ENCODE measurements at regions not wholly inside any gene's neighbourhood (a gene's known extent, or its start where the extent isn't known, plus 50 kb on each side); places are given as distances from the start of the nearest gene placed in this dataset.

GRCh38 chr16:59146140-59146539 lies 412.0 kb upstream of the GOT2 start:
- Histone ChIP-seq H3K9me3 (ENCODE audit: control insufficient read depth, low read length) (no peaks in the 10 kb centered on the region), H3K4me3 (ENCODE audit: insufficient read depth, low read depth, low read length) (no peak overlapping the region), H3K27me3 (ENCODE audit: control insufficient read depth, insufficient read depth, low read length, poor library complexity, severe bottlenecking) (no peaks in the 10 kb centered on the region), H3K36me3 (ENCODE audit: control insufficient read depth, insufficient read depth, low read length) (no peaks in the 10 kb centered on the region), H3K4me1 (ENCODE audit: control insufficient read depth, insufficient read depth, low read length) (no peaks in the 10 kb centered on the region), H3K27ac (ENCODE audit: insufficient read depth, low read depth, low read length, poor library complexity, severe bottlenecking) (no peak overlapping the region)
- WGBS, 2 experiments: 94 to 98% methylated on average over 3 of the region's 3 CpGs

DNA sequence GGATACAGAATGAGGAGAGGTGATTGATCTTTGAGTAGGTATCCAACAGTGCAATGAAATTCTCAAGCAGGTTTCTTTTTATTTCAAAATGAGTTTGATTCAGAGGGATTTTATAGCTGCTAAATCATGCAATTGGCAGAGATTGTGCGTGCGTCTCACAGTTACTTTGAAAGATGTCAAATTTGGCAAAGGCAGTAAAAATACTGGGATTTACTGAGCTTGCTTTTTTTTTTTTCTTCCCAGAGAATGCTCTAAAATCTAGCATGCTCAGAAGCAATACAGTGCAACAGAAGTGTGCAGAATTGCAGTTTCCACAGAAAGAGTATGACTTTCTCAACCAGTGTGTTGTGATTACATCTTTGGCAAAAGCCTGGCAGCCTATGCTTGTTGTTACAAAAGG lies 410.7 kb upstream of the GOT2 start:
- Histone ChIP-seq H3K4me3 (ENCODE audit: insufficient read depth, low read depth, low read length) (no peak overlapping the region), H3K4me1 (ENCODE audit: control insufficient read depth, insufficient read depth, low read length) (no peaks in the 10 kb centered on the region), H3K27me3 (ENCODE audit: control insufficient read depth, insufficient read depth, low read length, poor library complexity, severe bottlenecking) (no peaks in the 10 kb centered on the region), H3K36me3 (ENCODE audit: control insufficient read depth, insufficient read depth, low read length) (no peaks in the 10 kb centered on the region), H3K27ac (ENCODE audit: insufficient read depth, low read depth, low read length, poor library complexity, severe bottlenecking) (no peak overlapping the region), H3K9me3 (ENCODE audit: control insufficient read depth, low read length) (no peaks in the 10 kb centered on the region)
- WGBS, 2 experiments: 92 to 99% methylated on average over 2 of the region's 2 CpGs

- no peaks in the 10 kb centered on the region for H3K27me3 ChIP-seq (ENCODE audit: control insufficient read depth, insufficient read depth, low read length, poor library complexity, severe bottlenecking)
- no peak overlapping the region for H3K27ac ChIP-seq (ENCODE audit: insufficient read depth, low read depth, low read length, poor library complexity, severe bottlenecking)
- no peaks in the 10 kb centered on the region for H3K4me1 ChIP-seq (ENCODE audit: control insufficient read depth, insufficient read depth, low read length)
- no peak overlapping the region for H3K4me3 ChIP-seq (ENCODE audit: insufficient read depth, low read depth, low read length)
- no peaks in the 10 kb centered on the region for H3K36me3 ChIP-seq (ENCODE audit: control insufficient read depth, insufficient read depth, low read length)
- H3K9me3 ChIP-seq (ENCODE audit: control insufficient read depth, low read length): no peaks in the 10 kb centered on the region
- WGBS, 2 experiments: 69 to 79% methylated on average over 1 of the region's 1 CpG
These were observed 410.2 kb upstream of the GOT2 start for GRCh38 chr16:59144326-59144725.

GRCh38 chr16:59126486-59126885 lies 392.4 kb upstream of the GOT2 start:
- Histone ChIP-seq H3K4me3 (ENCODE audit: insufficient read depth, low read depth, low read length) (no peak overlapping the region), H3K27ac (ENCODE audit: insufficient read depth, low read depth, low read length, poor library complexity, severe bottlenecking) (no peak overlapping the region), H3K4me1 (ENCODE audit: control insufficient read depth, insufficient read depth, low read length) (no peaks in the 10 kb centered on the region), H3K9me3 (ENCODE audit: control insufficient read depth, low read length) (no peaks in the 10 kb centered on the region), H3K36me3 (ENCODE audit: control insufficient read depth, insufficient read depth, low read length) (no peaks in the 10 kb centered on the region), H3K27me3 (ENCODE audit: control insufficient read depth, insufficient read depth, low read length, poor library complexity, severe bottlenecking) (no peaks in the 10 kb centered on the region)
- WGBS, 2 experiments: 90 to 100% methylated on average over 1 of the region's 1 CpG

DNA sequence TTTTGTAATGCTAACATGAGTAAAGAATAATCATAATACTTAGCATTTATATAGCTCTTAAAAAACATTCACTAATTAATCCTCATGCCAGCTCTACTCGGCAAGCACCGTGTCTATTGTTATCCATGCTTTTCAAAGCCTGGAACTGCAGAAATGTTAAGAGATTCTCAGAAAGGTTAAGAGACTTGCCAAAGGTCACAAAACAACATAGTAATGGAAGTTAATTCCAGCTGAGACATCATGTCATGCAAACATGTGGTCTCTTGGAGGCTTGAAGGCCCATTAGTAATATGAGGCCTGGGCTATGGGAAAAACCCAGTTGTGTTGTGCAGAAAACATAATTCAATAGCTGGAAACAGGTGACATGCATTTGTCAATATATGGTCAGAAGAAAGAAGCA lies 389.9 kb upstream of the GOT2 start:
- no peaks in the 10 kb centered on the region for H3K27me3 ChIP-seq (ENCODE audit: control insufficient read depth, insufficient read depth, low read length, poor library complexity, severe bottlenecking)
- H3K36me3 ChIP-seq (ENCODE audit: control insufficient read depth, insufficient read depth, low read length): no peaks in the 10 kb centered on the region
- no peak overlapping the region for H3K4me3 ChIP-seq (ENCODE audit: insufficient read depth, low read depth, low read length)
- H3K9me3 ChIP-seq (ENCODE audit: control insufficient read depth, low read length): no peaks in the 10 kb centered on the region
- 65 to 90% methylated on average over 2 of the region's 2 CpGs for WGBS, 2 experiments
- H3K27ac ChIP-seq (ENCODE audit: insufficient read depth, low read depth, low read length, poor library complexity, severe bottlenecking): no peak overlapping the region
- H3K4me1 ChIP-seq (ENCODE audit: control insufficient read depth, insufficient read depth, low read length): no peaks in the 10 kb centered on the region

GRCh38 chr16:59123479-59123878 lies 389.4 kb upstream of the GOT2 start:
- Histone ChIP-seq H3K4me3 (ENCODE audit: insufficient read depth, low read depth, low read length) (no peak overlapping the region), H3K9me3 (ENCODE audit: control insufficient read depth, low read length) (no peaks in the 10 kb centered on the region), H3K4me1 (ENCODE audit: control insufficient read depth, insufficient read depth, low read length) (no peaks in the 10 kb centered on the region), H3K27me3 (ENCODE audit: control insufficient read depth, insufficient read depth, low read length, poor library complexity, severe bottlenecking) (no peaks in the 10 kb centered on the region), H3K27ac (ENCODE audit: insufficient read depth, low read depth, low read length, poor library complexity, severe bottlenecking) (no peak overlapping the region), H3K36me3 (ENCODE audit: control insufficient read depth, insufficient read depth, low read length) (no peaks in the 10 kb centered on the region)
- WGBS, 2 experiments: 100% methylated on average over 1 of the region's 1 CpG; no CpG with 5 or more reads in 1 of the 2 experiments

DNA sequence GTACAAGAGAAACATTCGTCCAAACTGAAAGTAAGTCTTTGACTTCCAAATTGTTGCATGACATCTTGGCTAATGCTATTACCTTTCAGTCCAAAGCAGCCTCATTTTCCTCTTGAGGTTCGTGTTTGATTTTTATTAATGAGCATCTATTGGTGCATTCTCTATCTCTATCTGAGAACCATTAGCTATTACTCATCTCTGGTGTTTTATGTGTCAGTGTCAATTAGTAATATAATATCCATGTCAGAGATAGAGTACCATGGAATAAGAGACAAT lies 388.1 kb upstream of the GOT2 start:
- no peaks in the 10 kb centered on the region for H3K9me3 ChIP-seq (ENCODE audit: control insufficient read depth, low read length)
- H3K27me3 ChIP-seq (ENCODE audit: control insufficient read depth, insufficient read depth, low read length, poor library complexity, severe bottlenecking): no peaks in the 10 kb centered on the region
- no peaks in the 10 kb centered on the region for H3K4me1 ChIP-seq (ENCODE audit: control insufficient read depth, insufficient read depth, low read length)
- H3K4me3 ChIP-seq (ENCODE audit: insufficient read depth, low read depth, low read length): no peak overlapping the region
- H3K27ac ChIP-seq (ENCODE audit: insufficient read depth, low read depth, low read length, poor library complexity, severe bottlenecking): no peak overlapping the region
- H3K36me3 ChIP-seq (ENCODE audit: control insufficient read depth, insufficient read depth, low read length): no peaks in the 10 kb centered on the region
- WGBS, 2 experiments: 94 to 100% methylated on average over 1 to 2 of the region's 2 CpGs

- Histone ChIP-seq H3K27ac (ENCODE audit: insufficient read depth, low read depth, low read length, poor library complexity, severe bottlenecking) (no peak overlapping the region), H3K4me3 (ENCODE audit: insufficient read depth, low read depth, low read length) (no peak overlapping the region), H3K36me3 (ENCODE audit: control insufficient read depth, insufficient read depth, low read length) (no peaks in the 10 kb centered on the region), H3K27me3 (ENCODE audit: control insufficient read depth, insufficient read depth, low read length, poor library complexity, severe bottlenecking) (no peaks in the 10 kb centered on the region), H3K4me1 (ENCODE audit: control insufficient read depth, insufficient read depth, low read length) (no peaks in the 10 kb centered on the region), H3K9me3 (ENCODE audit: control insufficient read depth, low read length) (no peaks in the 10 kb centered on the region)
These were observed 387.5 kb upstream of the GOT2 start for GRCh38 chr16:59121411-59122261.

- no peaks in the 10 kb centered on the region for H3K4me1 ChIP-seq (ENCODE audit: control insufficient read depth, insufficient read depth, low read length)
- no peaks in the 10 kb centered on the region for H3K27me3 ChIP-seq (ENCODE audit: control insufficient read depth, insufficient read depth, low read length, poor library complexity, severe bottlenecking)
- no peaks in the 10 kb centered on the region for H3K9me3 ChIP-seq (ENCODE audit: control insufficient read depth, low read length)
- no peak overlapping the region for H3K27ac ChIP-seq (ENCODE audit: insufficient read depth, low read depth, low read length, poor library complexity, severe bottlenecking)
- WGBS, 2 experiments: 79 to 84% methylated on average over 2 of the region's 2 CpGs
- no peak overlapping the region for H3K4me3 ChIP-seq (ENCODE audit: insufficient read depth, low read depth, low read length)
- H3K36me3 ChIP-seq (ENCODE audit: control insufficient read depth, insufficient read depth, low read length): no peaks in the 10 kb centered on the region
These were observed 382.6 kb upstream of the GOT2 start for GRCh38 chr16:59116744-59117143.

GRCh38 chr16:59114790-59115189 lies 380.7 kb upstream of the GOT2 start:
- Histone ChIP-seq H3K36me3 (ENCODE audit: control insufficient read depth, insufficient read depth, low read length) (no peaks in the 10 kb centered on the region), H3K27ac (ENCODE audit: insufficient read depth, low read depth, low read length, poor library complexity, severe bottlenecking) (no peak overlapping the region), H3K27me3 (ENCODE audit: control insufficient read depth, insufficient read depth, low read length, poor library complexity, severe bottlenecking) (no peaks in the 10 kb centered on the region), H3K9me3 (ENCODE audit: control insufficient read depth, low read length) (no peaks in the 10 kb centered on the region), H3K4me1 (ENCODE audit: control insufficient read depth, insufficient read depth, low read length) (no peaks in the 10 kb centered on the region), H3K4me3 (ENCODE audit: insufficient read depth, low read depth, low read length) (no peak overlapping the region)
- WGBS, 2 experiments: 80 to 92% methylated on average over 1 of the region's 1 CpG
